Neural cell (in vitro differentiated cells): ENCODE measurements at regions not wholly inside any gene's neighbourhood (a gene's known extent, or its start where the extent isn't known, plus 50 kb on each side); places are given as distances from the start of the nearest gene placed in this dataset.

ENCODE experiments used
- EP300 ChIP-seq: fragments of 450-650 bp; conservative IDR thresholded peaks from 2 replicates; pipeline ENCODE4 v1.6.1; 2014; ENCODE audit warnings: antibody characterized with exemption, mild to moderate bottlenecking, moderate library complexity; ENCODE audit not compliant: poor library complexity, severe bottlenecking
- EZH2 ChIP-seq: fragments of 200-600, 300-800 bp; shearing (Covaris generic), sonication (generic); IDR thresholded peaks from 2 replicates; pipeline ENCODE4 v1.6.1; 2014; ENCODE audit warnings: antibody characterized with exemption, low read length, borderline replicate concordance, mild to moderate bottlenecking; ENCODE audit not compliant: insufficient read depth, poor library complexity, severe bottlenecking
- MXI1 ChIP-seq: fragments of 450-650 bp; conservative IDR thresholded peaks from 2 replicates; pipeline ENCODE4 v1.6.1; 2014; ENCODE audit warnings: antibody characterized with exemption, mild to moderate bottlenecking; ENCODE audit not compliant: poor library complexity, severe bottlenecking
- POLR2AphosphoS5 ChIP-seq: IDR thresholded peaks from 2 replicates; pipeline ENCODE4 v1.6.1; 2012
- RAD21 ChIP-seq: fragments of 450-650 bp; conservative IDR thresholded peaks from 2 replicates; pipeline ENCODE4 v1.6.1; 2014; ENCODE audit warnings: antibody characterized with exemption, mild to moderate bottlenecking, moderate library complexity
- SMC3 ChIP-seq: fragments of 450-650 bp; conservative IDR thresholded peaks from 2 replicates; pipeline ENCODE4 v1.6.1; 2014; ENCODE audit warnings: antibody characterized with exemption, mild to moderate bottlenecking, moderate library complexity; ENCODE audit not compliant: poor library complexity
- TF ChIP-seq, protein P1 (sequence below): fragments of 450-650 bp; IDR thresholded peaks from 2 replicates; pipeline ENCODE4 v1.5.1; 2014; ENCODE audit warnings: antibody characterized with exemption, mild to moderate bottlenecking, moderate library complexity; ENCODE audit not compliant: poor library complexity, severe bottlenecking

DNA sequence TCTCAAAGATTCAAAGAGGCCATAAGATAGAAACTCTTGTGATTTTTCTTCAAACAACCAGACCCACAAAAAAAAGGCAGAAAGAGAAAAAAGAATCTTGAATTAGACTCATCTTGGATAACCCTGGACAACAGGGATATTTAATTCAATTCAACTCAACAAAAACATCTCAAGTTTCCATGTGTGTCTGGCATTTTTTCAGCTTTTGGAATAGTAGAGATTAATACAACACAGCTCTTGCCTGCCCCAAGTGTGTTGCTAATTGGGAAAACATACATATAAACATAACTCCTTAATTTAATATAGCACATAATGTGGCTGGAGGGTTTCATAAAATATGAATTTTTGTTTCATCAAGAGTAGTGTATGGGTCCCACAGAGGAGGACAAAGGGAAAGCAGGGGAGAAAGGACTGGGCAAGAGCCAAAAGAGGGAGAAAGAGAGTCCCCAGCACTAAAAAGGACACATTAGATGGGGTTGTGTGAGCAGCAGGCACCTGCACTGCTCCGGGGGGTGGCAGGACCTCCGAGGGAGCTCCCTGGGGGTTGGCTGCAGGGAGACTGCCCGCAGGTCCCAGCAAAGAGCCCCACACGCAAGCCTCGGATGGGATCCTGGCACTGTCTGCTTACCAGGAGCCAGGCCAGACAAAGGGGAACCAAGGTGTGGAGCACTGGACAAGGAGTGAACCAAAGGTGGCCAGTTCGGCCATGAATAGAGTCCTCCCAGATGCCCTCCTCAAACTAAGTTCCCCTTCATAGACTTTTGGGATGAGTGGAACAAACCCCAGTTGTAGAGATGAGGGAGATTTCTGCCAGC, 65.6 kb upstream of the TMEM72 start:
- TF ChIP-seq, protein P1, sequence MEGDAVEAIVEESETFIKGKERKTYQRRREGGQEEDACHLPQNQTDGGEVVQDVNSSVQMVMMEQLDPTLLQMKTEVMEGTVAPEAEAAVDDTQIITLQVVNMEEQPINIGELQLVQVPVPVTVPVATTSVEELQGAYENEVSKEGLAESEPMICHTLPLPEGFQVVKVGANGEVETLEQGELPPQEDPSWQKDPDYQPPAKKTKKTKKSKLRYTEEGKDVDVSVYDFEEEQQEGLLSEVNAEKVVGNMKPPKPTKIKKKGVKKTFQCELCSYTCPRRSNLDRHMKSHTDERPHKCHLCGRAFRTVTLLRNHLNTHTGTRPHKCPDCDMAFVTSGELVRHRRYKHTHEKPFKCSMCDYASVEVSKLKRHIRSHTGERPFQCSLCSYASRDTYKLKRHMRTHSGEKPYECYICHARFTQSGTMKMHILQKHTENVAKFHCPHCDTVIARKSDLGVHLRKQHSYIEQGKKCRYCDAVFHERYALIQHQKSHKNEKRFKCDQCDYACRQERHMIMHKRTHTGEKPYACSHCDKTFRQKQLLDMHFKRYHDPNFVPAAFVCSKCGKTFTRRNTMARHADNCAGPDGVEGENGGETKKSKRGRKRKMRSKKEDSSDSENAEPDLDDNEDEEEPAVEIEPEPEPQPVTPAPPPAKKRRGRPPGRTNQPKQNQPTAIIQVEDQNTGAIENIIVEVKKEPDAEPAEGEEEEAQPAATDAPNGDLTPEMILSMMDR, result no peak
- TF ChIP-seq RAD21, result no peak
- TF ChIP-seq SMC3, result no peak
- TF ChIP-seq POLR2AphosphoS5, result no peak
- no peak for TF ChIP-seq MXI1
- TF ChIP-seq EP300, result no peak
- no peak for TF ChIP-seq EZH2
